IPS DF 4.7 (cell line): ENCODE measurements at regions not wholly inside any gene's neighbourhood (a gene's known extent, or its start where the extent isn't known, plus 50 kb on each side); places are given as distances from the start of the nearest gene placed in this dataset.

ENCODE experiments used
- DNase-seq: peaks from one replicate; pipeline ENCODE4 v3.0.0-alpha.2; 2013; ENCODE audit warnings: low spot score; ENCODE audit errors: extremely low read depth

GRCh38 chr1:163655565-163655964 is 333.8 kb downstream of the NUF2 start:
- DNase-seq: no peak

GRCh38 chr1:163656095-163656759 is 334.5 kb downstream of the NUF2 start:
- DNase-seq: no peak

GRCh38 chr1:163657719-163658118 is 336.0 kb downstream of the NUF2 start:
- DNase-seq: no peak

GRCh38 chr1:163661391-163661790 is 339.6 kb downstream of the NUF2 start:
- DNase-seq: no peak

- no peak for DNase-seq
These were observed 343.0 kb downstream of the NUF2 start for GRCh38 chr1:163664671-163665335.

GRCh38 chr1:163668472-163668871 is 346.7 kb downstream of the NUF2 start:
- no peak for DNase-seq

GRCh38 chr1:163670989-163671757 is 349.4 kb downstream of the NUF2 start:
- no peak for DNase-seq

GRCh38 chr1:163672976-163673758 is 351.4 kb downstream of the NUF2 start:
- DNase-seq: no peak

GRCh38 chr1:163673759-163674151 is 352.0 kb downstream of the NUF2 start:
- no peak for DNase-seq

- DNase-seq: no peak
These were observed 352.5 kb downstream of the NUF2 start for GRCh38 chr1:163674236-163674635.

- DNase-seq: no peak
These were observed 363.0 kb downstream of the NUF2 start for GRCh38 chr1:163684785-163685184.

- no peak for DNase-seq
These were observed 370.5 kb downstream of the NUF2 start for GRCh38 chr1:163692266-163692665.

- no peak for DNase-seq
These were observed 375.4 kb downstream of the NUF2 start for GRCh38 chr1:163697137-163697536.

- DNase-seq: no peak
These were observed 380.1 kb downstream of the NUF2 start for GRCh38 chr1:163701783-163702374.

- no peak for DNase-seq
These were observed 382.0 kb downstream of the NUF2 start for GRCh38 chr1:163703794-163704193.

GRCh38 chr1:163706915-163707314 is 385.2 kb downstream of the NUF2 start:
- no peak for DNase-seq

GRCh38 chr1:163709636-163710035 is 387.9 kb downstream of the NUF2 start:
- no peak for DNase-seq

GRCh38 chr1:163712321-163712720 is 390.6 kb downstream of the NUF2 start:
- no peak for DNase-seq

- no peak for DNase-seq
These were observed 398.5 kb downstream of the NUF2 start for GRCh38 chr1:163720294-163720693.

- DNase-seq: no peak
These were observed 403.8 kb downstream of the NUF2 start for GRCh38 chr1:163725551-163725950.

GRCh38 chr1:163730411-163730821 is 408.7 kb downstream of the NUF2 start:
- DNase-seq: no peak
